T-helper 17 cell (primary cell): ENCODE measurements at regions not wholly inside any gene's neighbourhood (a gene's known extent, or its start where the extent isn't known, plus 50 kb on each side); places are given as distances from the start of the nearest gene placed in this dataset.
"Not testable (repeated sequence)": the region's sequence is repeated elsewhere in the genome, so short reads cannot be mapped to it uniquely, and the experiment has no call there.

Experiments used
- ATAC-seq: fragments of 150-1000 bp; cut with Tn5 transposase; 2 replicates; pipeline ENCODE4 v1.10.0; 2021; ENCODE audit warnings: mild to moderate bottlenecking, moderate library complexity
- DNase-seq, 3 donors: peaks; one replicate each; pipeline versions ENCODE4 v3.0.0 to v3.0.0-alpha.2; 2020 to 2021
- H3K9me3 ChIP-seq: one replicate; pipeline ENCODE4 v1.7.0; 2013; ENCODE audit warnings: low read length, mild to moderate bottlenecking; ENCODE audit not compliant: control insufficient read depth, poor library complexity, severe bottlenecking
- H3K27ac Mint-ChIP-seq: one replicate; pipeline ENCODE4 v1.8.0; 2022; ENCODE audit warnings: mild to moderate bottlenecking, moderate library complexity, mixed read lengths
- H3K27me3 Mint-ChIP-seq: one replicate; pipeline ENCODE4 v1.8.0; 2022; ENCODE audit warnings: mixed read lengths
- H3K36me3 Mint-ChIP-seq: one replicate; pipeline ENCODE4 v1.8.0; 2022; ENCODE audit warnings: low read depth, mixed read lengths
- H3K4me1 Mint-ChIP-seq: one replicate; pipeline ENCODE4 v1.8.0; 2022; ENCODE audit warnings: mild to moderate bottlenecking, mixed read lengths
- H3K4me3 Mint-ChIP-seq: one replicate; pipeline ENCODE4 v1.8.0; 2022; ENCODE audit warnings: mild to moderate bottlenecking, moderate library complexity, mixed read lengths

DNA sequence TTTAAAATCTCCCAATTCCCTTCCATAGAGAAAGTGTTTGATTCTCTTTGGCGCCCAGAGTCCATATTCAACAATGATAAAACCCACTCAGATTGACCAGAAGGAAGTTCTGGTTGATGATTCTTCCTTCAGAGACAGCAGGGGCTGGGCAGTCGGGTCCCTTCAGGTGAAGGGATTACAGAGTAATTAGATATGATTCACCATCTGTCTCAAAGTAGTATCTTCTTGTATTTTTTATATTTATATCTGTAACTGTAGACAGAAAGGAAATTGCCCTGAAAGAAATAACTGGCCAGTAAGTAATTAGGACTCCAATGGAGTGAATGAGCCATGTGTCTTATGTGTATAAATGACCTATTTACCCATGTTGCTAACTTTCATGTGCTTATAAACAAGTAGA lies 156.0 kb downstream of the PLCE1 start:
- Mint-ChIP-seq H3K27ac (no peak overlapping the region), H3K27me3 (peaks cover 5% of the 10 kb centered on the region), H3K4me1 (no peaks in the 10 kb centered on the region), H3K36me3 (no peaks in the 10 kb centered on the region), H3K4me3 (no peak overlapping the region)
- H3K9me3 ChIP-seq = no peaks in the 10 kb centered on the region
- no peak for ATAC-seq
- no peak for DNase-seq

DNA sequence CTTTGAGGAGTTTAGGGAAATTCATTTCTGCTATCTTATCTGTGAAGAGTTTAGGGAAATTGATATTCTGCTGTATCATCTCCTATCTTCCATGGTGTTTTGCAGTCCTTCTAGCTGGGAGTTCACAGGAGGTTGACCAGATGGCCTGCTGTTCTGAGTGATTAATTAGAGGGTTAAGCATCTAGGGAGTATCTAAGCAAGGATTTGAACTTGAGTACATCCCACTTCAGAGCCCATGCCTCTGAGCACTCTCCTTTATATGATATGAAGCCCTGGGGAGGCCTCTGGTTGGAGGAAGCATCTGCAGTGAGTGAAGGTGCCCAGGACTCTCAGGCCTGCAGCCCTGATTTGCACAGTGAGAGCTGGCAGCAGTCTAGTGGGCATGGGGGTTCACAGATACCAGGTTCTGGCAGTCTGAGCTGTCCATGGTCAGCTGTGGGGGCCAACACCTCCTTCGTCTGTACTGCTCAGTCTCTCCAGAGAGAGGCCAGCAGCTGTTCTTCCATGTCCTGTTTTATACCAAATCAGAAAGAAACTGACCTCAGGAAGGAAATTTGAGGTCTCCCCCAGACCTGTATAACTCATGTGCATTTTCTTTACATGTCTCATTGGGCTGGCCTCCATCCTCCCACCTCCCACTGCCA lies 156.9 kb downstream of the PLCE1 start:
- ATAC-seq = no peak
- peaks cover 5% of the 10 kb centered on the region for H3K27me3 Mint-ChIP-seq
- no peak for DNase-seq
- no peaks in the 10 kb centered on the region for H3K9me3 ChIP-seq
- H3K27ac Mint-ChIP-seq = no peak overlapping the region
- H3K4me3 Mint-ChIP-seq = no peak overlapping the region
- no peaks in the 10 kb centered on the region for H3K4me1 Mint-ChIP-seq
- no peaks in the 10 kb centered on the region for H3K36me3 Mint-ChIP-seq

DNA sequence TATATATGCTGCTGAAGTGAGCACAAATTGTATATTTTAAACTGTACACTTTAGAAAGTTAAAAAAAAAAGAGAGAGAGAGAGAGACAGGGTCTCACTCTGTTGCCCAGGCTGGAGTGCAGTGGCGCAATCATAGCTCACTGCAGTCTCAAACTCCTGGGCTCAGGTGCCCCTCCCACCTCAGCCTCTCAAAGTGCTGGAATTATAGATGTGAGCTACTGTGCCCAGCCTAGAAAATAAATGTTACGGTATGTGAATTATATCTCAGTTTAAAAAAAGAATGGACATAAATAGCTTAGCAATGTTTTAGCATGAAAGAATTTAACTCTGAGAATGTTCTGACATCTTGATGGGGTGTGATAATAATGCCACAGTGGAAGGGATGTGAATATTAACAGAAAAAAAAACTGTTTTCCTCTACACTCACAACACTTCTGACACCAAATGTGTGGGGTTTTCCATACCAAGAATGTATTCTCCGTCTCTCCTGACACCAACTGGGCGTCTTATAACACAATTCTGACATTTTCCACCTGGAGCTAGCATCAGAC lies 162.1 kb downstream of the PLCE1 start:
- Mint-ChIP-seq H3K36me3 (no peaks in the 10 kb centered on the region), H3K4me1 (no peaks in the 10 kb centered on the region), H3K27me3 (no peaks in the 10 kb centered on the region), H3K4me3 (no peak overlapping the region), H3K27ac (no peak overlapping the region)
- no peak for ATAC-seq
- DNase-seq = no peak
- H3K9me3 ChIP-seq = no peaks in the 10 kb centered on the region

DNA sequence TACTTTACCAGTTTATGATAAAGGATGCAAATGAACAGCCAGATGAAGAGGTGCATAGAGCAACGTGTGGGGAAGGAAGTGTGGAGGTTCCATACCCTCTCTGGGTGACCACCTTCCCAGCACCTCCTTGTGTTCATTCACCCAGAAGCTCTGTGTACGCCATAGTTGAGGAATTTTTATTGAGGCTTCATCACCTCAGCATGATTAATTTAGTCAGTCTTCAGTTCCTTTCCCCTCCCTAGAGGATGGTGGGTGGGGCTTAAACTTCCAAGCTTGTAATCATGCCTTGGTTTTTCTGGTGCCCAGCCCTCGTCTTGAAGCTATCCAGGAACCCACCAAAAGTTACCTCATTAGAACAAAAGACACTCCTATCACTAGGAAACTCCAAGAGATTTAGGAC lies 162.7 kb downstream of the PLCE1 start:
- Mint-ChIP-seq H3K27ac (no peak overlapping the region), H3K4me1 (no peaks in the 10 kb centered on the region), H3K36me3 (no peaks in the 10 kb centered on the region), H3K4me3 (no peak overlapping the region), H3K27me3 (no peaks in the 10 kb centered on the region)
- no peak for DNase-seq
- ATAC-seq = no peak
- no peaks in the 10 kb centered on the region for H3K9me3 ChIP-seq

DNA sequence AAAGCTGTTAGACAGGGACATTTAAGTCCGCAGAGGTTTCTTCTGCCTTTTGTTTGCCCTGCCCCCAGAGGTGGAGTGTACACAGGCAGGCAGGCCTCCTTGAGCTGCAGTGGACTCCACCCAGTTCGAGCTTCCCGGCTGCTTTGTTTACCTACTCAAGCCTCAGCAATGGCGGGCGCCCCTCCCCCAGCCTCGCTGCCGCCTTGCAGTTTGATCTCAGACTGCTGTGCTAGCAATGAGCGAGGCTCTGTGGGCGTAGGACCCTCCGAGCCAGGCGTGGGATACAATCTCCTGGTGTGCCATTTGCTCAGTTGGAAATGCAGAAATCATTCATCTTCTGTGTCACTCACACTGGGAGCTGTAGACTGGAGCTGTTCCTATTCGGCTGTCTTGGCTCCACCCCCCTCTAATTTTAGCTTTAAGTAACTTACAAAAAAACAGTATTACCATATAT lies 171.5 kb downstream of the PLCE1 start:
- DNase-seq, H3K4me3 Mint-ChIP-seq, ATAC-seq, H3K36me3 Mint-ChIP-seq, H3K9me3 ChIP-seq, H3K27ac Mint-ChIP-seq, H3K27me3 Mint-ChIP-seq, H3K4me1 Mint-ChIP-seq: not testable (repeated sequence)

DNA sequence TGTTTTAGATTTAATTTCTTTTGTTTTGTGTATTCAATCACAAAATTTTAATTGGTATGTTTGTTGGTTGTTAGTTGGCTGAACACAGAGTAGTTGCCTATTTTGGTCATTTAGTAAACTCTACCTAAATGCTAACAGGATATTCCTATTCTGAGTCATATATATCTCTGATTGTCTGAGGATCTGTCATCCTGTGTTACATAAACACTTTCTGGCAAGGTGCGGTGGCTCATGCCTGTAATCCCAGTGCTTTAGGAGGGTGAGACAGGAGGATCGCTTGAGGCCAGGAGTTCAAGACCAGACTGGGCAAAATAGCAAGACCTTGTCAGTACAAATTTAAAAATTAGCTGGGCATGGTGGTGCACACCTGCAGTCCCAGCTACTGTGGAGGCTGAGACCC lies 178.6 kb downstream of the PLCE1 start:
- no peaks in the 10 kb centered on the region for H3K4me1 Mint-ChIP-seq
- DNase-seq (no peak), ATAC-seq (no peak)
- peaks cover 12% of the 10 kb centered on the region for H3K27me3 Mint-ChIP-seq
- H3K27ac Mint-ChIP-seq = no peak overlapping the region
- H3K4me3 Mint-ChIP-seq = no peak overlapping the region
- no peaks in the 10 kb centered on the region for H3K9me3 ChIP-seq
- no peaks in the 10 kb centered on the region for H3K36me3 Mint-ChIP-seq

DNA sequence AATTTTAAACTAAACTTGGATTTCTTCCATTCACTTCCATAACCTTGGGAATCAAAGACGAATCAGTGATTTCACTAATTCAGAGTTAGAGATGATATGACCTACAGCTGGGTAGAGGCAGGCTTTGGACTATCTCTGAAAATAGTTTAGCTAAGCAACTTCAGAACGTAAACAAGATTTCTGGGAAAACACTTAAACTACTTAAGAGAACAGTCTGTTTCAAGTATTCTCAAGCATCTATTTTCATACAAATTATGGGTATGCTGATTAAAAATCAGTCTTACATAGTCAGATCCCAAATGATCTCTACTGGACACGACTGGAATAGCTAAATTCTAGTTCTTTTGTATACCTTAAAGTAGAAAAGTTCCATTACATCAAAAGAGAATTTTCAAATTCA lies 179.9 kb downstream of the PLCE1 start:
- Mint-ChIP-seq H3K27ac (no peak overlapping the region), H3K27me3 (peaks cover 18% of the 10 kb centered on the region), H3K4me3 (no peak overlapping the region), H3K4me1 (no peaks in the 10 kb centered on the region), H3K36me3 (no peaks in the 10 kb centered on the region)
- no peak for ATAC-seq
- no peaks in the 10 kb centered on the region for H3K9me3 ChIP-seq
- no peak for DNase-seq

DNA sequence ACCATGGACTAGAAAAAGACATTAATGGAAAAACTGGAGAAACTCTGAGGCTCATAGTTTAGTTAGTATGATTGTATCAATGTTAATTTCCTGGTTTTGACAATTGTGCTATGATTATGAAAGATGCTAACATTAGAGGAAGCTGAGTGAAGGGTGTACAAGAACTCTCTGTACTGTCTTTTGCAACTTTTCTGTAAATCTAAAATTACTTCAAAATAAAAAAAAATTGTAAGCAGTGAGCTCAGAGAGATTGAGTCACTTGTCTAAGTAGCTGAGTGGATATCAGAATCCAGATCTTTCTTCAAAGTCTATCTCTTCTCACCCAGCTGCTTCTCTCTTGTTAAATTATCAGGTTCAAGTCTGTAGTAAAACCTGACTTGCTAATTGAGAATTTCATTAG lies 181.1 kb downstream of the PLCE1 start:
- DNase-seq (no peak), ATAC-seq (no peak)
- Mint-ChIP-seq H3K27ac (no peak overlapping the region), H3K4me1 (no peaks in the 10 kb centered on the region), H3K27me3 (peaks cover 18% of the 10 kb centered on the region), H3K36me3 (no peaks in the 10 kb centered on the region), H3K4me3 (no peak overlapping the region)
- H3K9me3 ChIP-seq = no peaks in the 10 kb centered on the region

DNA sequence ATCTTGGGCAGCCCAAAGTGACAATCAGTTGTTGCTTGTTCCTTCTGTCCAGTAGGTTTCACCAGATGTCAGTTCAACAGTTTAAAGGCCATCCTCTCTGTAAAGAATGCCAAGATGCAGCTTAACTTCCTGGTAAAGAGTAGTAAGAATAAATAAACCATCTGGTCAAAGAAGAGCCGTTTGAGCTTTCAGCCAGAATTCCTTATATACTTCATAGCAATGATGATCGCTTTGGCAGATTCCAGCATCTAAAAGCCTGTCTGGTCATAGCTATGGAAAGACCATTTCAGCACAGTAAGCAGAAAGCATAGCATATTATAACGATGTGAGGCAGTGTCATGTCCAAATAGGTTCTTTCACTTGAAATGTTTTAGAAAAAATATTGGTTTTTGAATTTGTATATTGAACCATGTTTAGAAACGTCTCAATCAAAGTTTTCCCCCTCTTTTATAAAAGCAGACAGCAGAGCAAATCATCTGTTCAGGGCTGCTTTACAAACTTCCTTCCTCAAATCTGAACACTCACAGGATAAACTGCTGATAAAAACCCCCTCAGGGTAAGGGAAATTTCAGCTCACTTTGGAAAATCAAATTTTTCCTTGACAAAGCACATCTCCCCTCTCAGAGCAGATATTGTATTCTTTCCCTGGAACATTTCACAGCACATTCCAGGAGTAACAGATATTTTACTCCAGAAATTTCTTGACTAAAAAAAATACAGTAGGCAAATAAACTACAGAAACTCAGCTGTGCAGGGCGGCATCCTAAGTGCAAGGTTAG lies 184.1 kb downstream of the NOC3L start:
- H3K4me1 Mint-ChIP-seq = no peaks in the 10 kb centered on the region
- no peak overlapping the region for H3K27ac Mint-ChIP-seq
- ATAC-seq = no peak
- H3K9me3 ChIP-seq = no peaks in the 10 kb centered on the region
- no peak for DNase-seq
- H3K27me3 Mint-ChIP-seq = peaks cover 18% of the 10 kb centered on the region
- H3K4me3 Mint-ChIP-seq = no peak overlapping the region
- H3K36me3 Mint-ChIP-seq = no peaks in the 10 kb centered on the region

DNA sequence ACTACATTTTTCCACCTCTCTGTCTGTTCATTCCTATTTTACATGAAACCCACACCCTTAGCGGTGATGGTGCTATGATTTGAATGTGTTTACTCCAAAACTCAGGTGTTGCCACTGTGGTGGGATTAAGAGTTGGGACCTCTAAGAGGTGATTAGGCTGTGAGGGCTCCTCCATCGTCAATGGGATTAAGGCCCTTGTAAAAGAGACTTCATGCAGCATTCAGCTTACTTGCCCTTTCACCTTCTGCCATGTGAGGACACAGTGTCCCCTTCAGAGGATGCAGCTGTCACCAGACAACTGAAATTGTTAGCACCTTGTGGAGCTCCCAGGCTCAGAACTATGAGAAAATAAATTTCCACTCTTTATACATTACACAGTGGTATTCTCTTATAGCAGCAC lies 182.2 kb downstream of the NOC3L start:
- H3K27me3 Mint-ChIP-seq = peaks cover 21% of the 10 kb centered on the region
- no peak overlapping the region for H3K4me3 Mint-ChIP-seq
- no peak for DNase-seq

DNA sequence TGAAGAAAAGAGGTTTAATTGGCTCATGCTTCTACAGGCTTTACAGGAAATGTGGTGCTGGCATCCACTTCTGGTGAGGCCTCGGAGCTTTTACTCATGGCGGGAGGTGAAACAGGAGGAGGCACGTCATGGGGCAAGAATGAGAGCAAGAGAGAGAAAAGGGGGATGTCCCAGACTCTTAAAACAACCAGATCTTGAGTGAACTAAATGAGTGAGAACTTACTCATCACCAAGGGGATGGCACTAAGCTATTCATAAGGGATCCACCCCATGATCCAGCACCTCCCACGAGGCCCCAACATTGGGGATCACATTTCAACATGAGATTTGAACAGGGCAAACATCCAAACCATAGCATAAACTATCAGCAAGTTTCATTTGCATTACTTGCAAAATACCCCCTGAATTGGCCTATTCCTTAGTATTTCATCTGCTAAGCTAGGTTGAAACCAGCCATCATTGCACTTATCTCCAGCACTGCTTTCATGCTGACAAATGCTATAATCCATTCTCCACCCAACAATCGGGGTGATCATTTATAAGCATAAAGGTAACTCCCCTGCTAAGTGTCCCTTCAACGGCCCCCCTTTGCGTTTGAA lies 179.0 kb downstream of the NOC3L start:
- H3K27me3 Mint-ChIP-seq = peaks cover 8% of the 10 kb centered on the region
- H3K27ac Mint-ChIP-seq = no peak overlapping the region
- no peaks in the 10 kb centered on the region for H3K4me1 Mint-ChIP-seq
- ATAC-seq (no peak), DNase-seq (no peak)
- no peaks in the 10 kb centered on the region for H3K36me3 Mint-ChIP-seq
- H3K4me3 Mint-ChIP-seq = no peak overlapping the region
- no peaks in the 10 kb centered on the region for H3K9me3 ChIP-seq

More for the DNA sequence above, 182.2 kb downstream of the NOC3L start:
- Mint-ChIP-seq H3K36me3 (no peaks in the 10 kb centered on the region), H3K27ac (no peak overlapping the region), H3K4me1 (no peaks in the 10 kb centered on the region)
- no peaks in the 10 kb centered on the region for H3K9me3 ChIP-seq
- ATAC-seq = no peak

DNA sequence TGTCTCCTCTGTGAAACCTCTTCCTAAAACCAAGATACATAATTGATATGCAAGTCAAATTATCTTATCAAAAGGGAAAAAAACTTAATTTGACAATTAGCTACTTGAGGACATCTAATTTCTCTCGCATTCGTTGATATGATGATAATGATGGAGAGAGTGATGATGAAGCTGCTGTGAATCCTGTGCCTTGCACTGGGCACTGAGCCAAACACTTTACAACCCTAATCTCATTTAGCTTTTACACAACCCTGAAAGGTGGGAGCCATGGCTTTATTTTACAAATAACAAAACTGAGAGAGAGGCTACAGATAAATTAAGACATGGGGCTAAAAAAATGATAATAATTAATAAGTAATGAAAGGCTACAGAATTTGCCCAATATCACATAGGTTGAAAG lies 176.0 kb downstream of the NOC3L start:
- no peaks in the 10 kb centered on the region for H3K4me1 Mint-ChIP-seq

DNA sequence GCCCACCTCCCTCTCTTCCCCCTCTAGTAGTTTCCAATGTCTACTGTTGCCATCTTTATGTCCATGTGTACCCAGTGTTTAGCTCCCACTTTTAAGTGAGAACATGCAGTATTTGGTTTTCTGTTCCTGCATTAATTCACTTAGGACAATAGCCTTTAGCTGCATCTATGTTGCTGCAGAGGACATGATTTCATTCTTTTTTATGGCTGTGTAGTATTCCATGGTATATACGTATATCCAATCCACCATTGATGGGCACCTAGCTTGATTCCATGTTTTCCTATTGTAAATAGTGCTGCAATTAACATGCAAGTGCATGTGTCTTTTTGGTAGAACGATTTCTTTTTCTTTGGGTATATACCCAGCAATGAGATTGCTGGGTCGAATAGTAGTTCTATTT lies 170.4 kb downstream of the NOC3L start:
- no peaks in the 10 kb centered on the region for H3K9me3 ChIP-seq
- ATAC-seq = no peak
- peaks cover 19% of the 10 kb centered on the region for H3K27me3 Mint-ChIP-seq
- no peak overlapping the region for H3K4me3 Mint-ChIP-seq
- no peaks in the 10 kb centered on the region for H3K36me3 Mint-ChIP-seq
- no peaks in the 10 kb centered on the region for H3K4me1 Mint-ChIP-seq
- no peak overlapping the region for H3K27ac Mint-ChIP-seq
- DNase-seq = no peak

More for the DNA sequence above, 176.0 kb downstream of the NOC3L start:
- Mint-ChIP-seq H3K27me3 (peaks cover 8% of the 10 kb centered on the region), H3K27ac (no peak overlapping the region), H3K36me3 (no peaks in the 10 kb centered on the region), H3K4me3 (no peak overlapping the region)
- no peak for ATAC-seq
- DNase-seq = no peak
- no peaks in the 10 kb centered on the region for H3K9me3 ChIP-seq
